MM.1S (cell line): ENCODE measurements at regions not wholly inside any gene's neighbourhood (a gene's known extent, or its start where the extent isn't known, plus 50 kb on each side); places are given as distances from the start of the nearest gene placed in this dataset.

ENCODE experiments used
- EZH2 ChIP-seq: fragments of 300-600 bp; sonication (generic); optimal IDR thresholded peaks from 2 replicates; pipeline ENCODE3; 2017; ENCODE audit warnings: low read depth, mild to moderate bottlenecking, antibody characterized with exemption, low read length, mixed read lengths
- EZH2phosphoT487 ChIP-seq: fragments of 300-600 bp; sonication (generic); IDR thresholded peaks from 2 replicates; pipeline ENCODE4 v1.6.1; 2018; ENCODE audit warnings: antibody characterized with exemption, low read length
- TF ChIP-seq, protein P1 (sequence below): fragments of 300-600 bp; sonication (generic); IDR thresholded peaks from 2 replicates; pipeline ENCODE4 v1.5.1; 2016; ENCODE audit warnings: antibody characterized with exemption, low read length, mixed read lengths

- TF ChIP-seq, protein P1, sequence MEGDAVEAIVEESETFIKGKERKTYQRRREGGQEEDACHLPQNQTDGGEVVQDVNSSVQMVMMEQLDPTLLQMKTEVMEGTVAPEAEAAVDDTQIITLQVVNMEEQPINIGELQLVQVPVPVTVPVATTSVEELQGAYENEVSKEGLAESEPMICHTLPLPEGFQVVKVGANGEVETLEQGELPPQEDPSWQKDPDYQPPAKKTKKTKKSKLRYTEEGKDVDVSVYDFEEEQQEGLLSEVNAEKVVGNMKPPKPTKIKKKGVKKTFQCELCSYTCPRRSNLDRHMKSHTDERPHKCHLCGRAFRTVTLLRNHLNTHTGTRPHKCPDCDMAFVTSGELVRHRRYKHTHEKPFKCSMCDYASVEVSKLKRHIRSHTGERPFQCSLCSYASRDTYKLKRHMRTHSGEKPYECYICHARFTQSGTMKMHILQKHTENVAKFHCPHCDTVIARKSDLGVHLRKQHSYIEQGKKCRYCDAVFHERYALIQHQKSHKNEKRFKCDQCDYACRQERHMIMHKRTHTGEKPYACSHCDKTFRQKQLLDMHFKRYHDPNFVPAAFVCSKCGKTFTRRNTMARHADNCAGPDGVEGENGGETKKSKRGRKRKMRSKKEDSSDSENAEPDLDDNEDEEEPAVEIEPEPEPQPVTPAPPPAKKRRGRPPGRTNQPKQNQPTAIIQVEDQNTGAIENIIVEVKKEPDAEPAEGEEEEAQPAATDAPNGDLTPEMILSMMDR: no peak
- TF ChIP-seq EZH2 (no peak), EZH2phosphoT487 (no peak)
Observed at GRCh38 chr20:54361475-54361874, 113.9 kb upstream of the DOK5 start.
